Pancreas (tissue), 10 donors: ENCODE measurements at regions not wholly inside any gene's neighbourhood (a gene's known extent, or its start where the extent isn't known, plus 50 kb on each side); places are given as distances from the start of the nearest gene placed in this dataset.
"Not testable (repeated sequence)": the region's sequence is repeated elsewhere in the genome, so short reads cannot be mapped to it uniquely, and the experiment has no call there.

Experiments
- ATAC-seq, 4 donors: fragments of 200-7000 bp; cut with Tn5 transposase; one replicate each; pipeline versions ENCODE4 v1.8.0 to v1.9.1; 2020; ENCODE audit warnings: mild to moderate bottlenecking in 4 of 4, moderate library complexity in 4 of 4
- DNase-seq, 6 donors: peaks; one replicate each; pipeline ENCODE4 v3.0.0-alpha.2; 2020
- FAIRE-seq: peaks from 2 replicates; lab custom pipeline; 2012; peaks lifted over from hg19 to GRCh38; lab: Jason Lieb, UNC
- H3K27ac ChIP-seq, 4 donors: fragments of 200-600 bp; sonication (generic); 1 replicate in 3 of 4; 2 replicates in 1 of 4; pipeline versions ENCODE4 v1.5.0 to v1.8.0; 2020
- H3K27me3 ChIP-seq, 4 donors: fragments of 200-600 bp; one replicate each; pipeline ENCODE4 v1.8.0; 2021
- H3K36me3 ChIP-seq, 3 donors: fragments of 200-600 bp; sonication (generic) in 1 of 3; one replicate each; pipeline versions ENCODE4 v1.5.0 to v1.8.0; 2020 to 2021
- H3K4me1 ChIP-seq, 3 donors: fragments of 200-600 bp; one replicate each; pipeline ENCODE4 v1.8.0; 2021
- H3K4me3 ChIP-seq, 4 donors: fragments of 200-600 bp; sonication (generic) in 2 of 4; one replicate each; pipeline versions ENCODE4 v1.5.0 to v1.8.0; 2020 to 2021
- H3K9me3 ChIP-seq, 4 donors: fragments of 200-600 bp; one replicate each; pipeline ENCODE4 v1.8.0; 2021
- WGBS, 2 donors: extraction: QIAGEN DNeasy Blood & Tissue Kit; methylation state at CpG; one replicate each; pipeline ENCODE4 v1.1.7; 2013; 5-methylcytosine and 5-hydroxymethylcytosine counted together
- intact Hi-C, 3 donors: fragments of 100-400 bp; cut with DNase I; formaldehyde crosslinking; loops; one replicate each; pipeline versions ENCODE4 v1.11.1 to v1.14.2; 2022
- TF ChIP-seq, protein P1 (sequence below), 4 donors: fragments of 200-600 bp; sonication (generic) in 3 of 4; IDR thresholded peaks; one replicate each; pipeline versions ENCODE4 v1.5.0 to v1.8.0; 2021; ENCODE audit warnings: antibody characterized with exemption in 4 of 4
- donor health status: healthy with polysubstance abuse.
- donor health status: DM: no; HTN: no; CAD: no; lungs with moderate emphysema.
- donor health status: DM: no; HTN: no; CAD: no.
- donor health status: control.
- donor health status: control.
- donor health status: Bipolar disorder and iron deficiency.
- donor health status: DM: yes; HTN: yes; CAD: no.
- donor health status: DM: no; HTN: no; CAD: no.
- donor health status: DM: no; HTN: no; CAD: no.
- donor health status: DM: yes; HTN: yes; CAD: no.

DNA sequence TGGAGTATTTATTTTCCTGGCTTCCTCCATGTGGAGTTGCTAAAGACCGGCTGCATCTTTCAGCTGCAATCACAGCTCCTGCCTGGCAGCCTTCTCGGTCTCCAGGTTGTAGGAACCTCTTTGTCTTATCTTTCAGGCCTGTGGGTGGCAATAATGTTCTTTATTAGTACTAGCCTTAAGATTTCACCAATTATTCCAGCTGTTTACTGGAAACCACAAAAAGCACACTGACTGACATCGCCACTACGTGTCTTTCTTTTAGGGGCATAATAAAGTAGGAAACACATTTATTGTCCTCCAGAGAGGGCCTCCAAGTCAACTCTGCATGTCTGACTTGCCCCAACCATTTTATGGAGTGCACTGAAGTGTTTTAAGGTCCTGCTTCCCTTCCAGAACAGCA is 1116.5 kb upstream of the TMEM132C start:
- TF ChIP-seq, protein P1, sequence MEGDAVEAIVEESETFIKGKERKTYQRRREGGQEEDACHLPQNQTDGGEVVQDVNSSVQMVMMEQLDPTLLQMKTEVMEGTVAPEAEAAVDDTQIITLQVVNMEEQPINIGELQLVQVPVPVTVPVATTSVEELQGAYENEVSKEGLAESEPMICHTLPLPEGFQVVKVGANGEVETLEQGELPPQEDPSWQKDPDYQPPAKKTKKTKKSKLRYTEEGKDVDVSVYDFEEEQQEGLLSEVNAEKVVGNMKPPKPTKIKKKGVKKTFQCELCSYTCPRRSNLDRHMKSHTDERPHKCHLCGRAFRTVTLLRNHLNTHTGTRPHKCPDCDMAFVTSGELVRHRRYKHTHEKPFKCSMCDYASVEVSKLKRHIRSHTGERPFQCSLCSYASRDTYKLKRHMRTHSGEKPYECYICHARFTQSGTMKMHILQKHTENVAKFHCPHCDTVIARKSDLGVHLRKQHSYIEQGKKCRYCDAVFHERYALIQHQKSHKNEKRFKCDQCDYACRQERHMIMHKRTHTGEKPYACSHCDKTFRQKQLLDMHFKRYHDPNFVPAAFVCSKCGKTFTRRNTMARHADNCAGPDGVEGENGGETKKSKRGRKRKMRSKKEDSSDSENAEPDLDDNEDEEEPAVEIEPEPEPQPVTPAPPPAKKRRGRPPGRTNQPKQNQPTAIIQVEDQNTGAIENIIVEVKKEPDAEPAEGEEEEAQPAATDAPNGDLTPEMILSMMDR (IDR thresholded peaks at IDR 0.05) = no peak

DNA sequence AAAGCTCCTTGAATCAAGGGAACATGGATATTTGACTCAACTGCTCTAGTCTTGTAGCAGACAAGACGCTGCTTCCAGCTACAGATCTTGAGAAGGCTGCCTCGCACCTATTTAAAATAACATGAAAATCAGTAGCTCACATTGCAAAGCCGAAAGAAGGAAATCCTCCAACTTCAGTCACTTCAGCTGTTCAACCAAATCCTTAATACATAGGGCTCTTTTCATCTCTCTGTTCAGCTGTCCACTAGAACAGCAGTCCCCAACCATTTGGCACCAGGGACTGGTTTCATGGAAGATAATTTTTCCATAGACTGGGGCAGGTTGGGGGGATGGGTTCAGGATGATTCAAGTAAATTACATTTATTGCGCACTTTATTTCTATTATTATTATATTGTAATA is 1116.0 kb upstream of the TMEM132C start:
- H3K9me3 ChIP-seq = no peaks in the 10 kb centered on the region
- peaks cover 0 to 4% (median 0%) of the 10 kb centered on the region in 3 donors for H3K4me1 ChIP-seq
- DNase-seq (no peak), ATAC-seq (no peak), FAIRE-seq (no peak)
- H3K27ac ChIP-seq = no peak overlapping the region
- no peaks in the 10 kb centered on the region for H3K36me3 ChIP-seq
- TF ChIP-seq, protein P1 (IDR thresholded peaks at IDR 0.05) = no peak
- H3K27me3 ChIP-seq = no peaks in the 10 kb centered on the region
- intact Hi-C loops = no loop called here
- 82 to 94% methylated on average over 4 of the region's 4 CpGs for WGBS, 2 donors
- no peak overlapping the region for H3K4me3 ChIP-seq

More for the DNA sequence above, 1116.5 kb upstream of the TMEM132C start:
- Histone ChIP-seq H3K4me1 (peaks cover 0 to 4% (median 0%) of the 10 kb centered on the region in 3 donors), H3K4me3 (no peak overlapping the region), H3K36me3 (no peaks in the 10 kb centered on the region), H3K9me3 (no peaks in the 10 kb centered on the region), H3K27ac (no peak overlapping the region), H3K27me3 (no peaks in the 10 kb centered on the region)
- DNase-seq (no peak), ATAC-seq (no peak), FAIRE-seq (no peak)
- intact Hi-C loops = no loop called here
- 71 to 79% methylated on average over 4 of the region's 4 CpGs for WGBS, 2 donors

GRCh38 chr12:127153996-127154395 is 1113.0 kb upstream of the TMEM132C start:
- no peaks in the 10 kb centered on the region for H3K9me3 ChIP-seq
- intact Hi-C loops = no loop called here
- H3K4me3 ChIP-seq = no peak overlapping the region
- WGBS, 2 donors = 78 to 82% methylated on average over 15 of the region's 15 CpGs
- H3K36me3 ChIP-seq = no peaks in the 10 kb centered on the region
- FAIRE-seq (no peak), ATAC-seq (no peak), DNase-seq (no peak)
- TF ChIP-seq, protein P1 (IDR thresholded peaks at IDR 0.05) = no peak
- no peaks in the 10 kb centered on the region for H3K4me1 ChIP-seq
- no peaks in the 10 kb centered on the region for H3K27me3 ChIP-seq
- H3K27ac ChIP-seq = no peak overlapping the region

GRCh38 chr12:127154830-127155229 is 1112.1 kb upstream of the TMEM132C start:
- DNase-seq, H3K4me1 ChIP-seq, H3K4me3 ChIP-seq, intact Hi-C loops, H3K36me3 ChIP-seq, ATAC-seq, H3K27me3 ChIP-seq, FAIRE-seq, H3K9me3 ChIP-seq, H3K27ac ChIP-seq: not testable (repeated sequence)
- 86 to 100% methylated on average over 1 of the region's 1 CpG for WGBS, 2 donors

- WGBS, 2 donors = 74 to 86% methylated on average over 5 of the region's 5 CpGs
- H3K27me3 ChIP-seq, DNase-seq, FAIRE-seq, H3K9me3 ChIP-seq, H3K27ac ChIP-seq, intact Hi-C loops, H3K4me1 ChIP-seq, H3K36me3 ChIP-seq, H3K4me3 ChIP-seq, ATAC-seq: not testable (repeated sequence)
Measured at GRCh38 chr12:127155935-127156619, 1110.9 kb upstream of the TMEM132C start.

GRCh38 chr12:127157501-127158366 is 1109.2 kb upstream of the TMEM132C start:
- ATAC-seq, H3K4me3 ChIP-seq, H3K27me3 ChIP-seq, H3K9me3 ChIP-seq, H3K36me3 ChIP-seq, DNase-seq, H3K27ac ChIP-seq, intact Hi-C loops, FAIRE-seq, H3K4me1 ChIP-seq: not testable (repeated sequence)
- 72 to 77% methylated on average over 8 of the region's 8 CpGs for WGBS, 2 donors
